ENCODE measurements at regions not wholly inside any gene's neighbourhood (a gene's known extent, or its start where the extent isn't known, plus 50 kb on each side); places are given as distances from the start of the nearest gene placed in this dataset.
A peak's percentile ranks its signal among the peaks of the same experiment; 100 is the strongest.

DNA sequence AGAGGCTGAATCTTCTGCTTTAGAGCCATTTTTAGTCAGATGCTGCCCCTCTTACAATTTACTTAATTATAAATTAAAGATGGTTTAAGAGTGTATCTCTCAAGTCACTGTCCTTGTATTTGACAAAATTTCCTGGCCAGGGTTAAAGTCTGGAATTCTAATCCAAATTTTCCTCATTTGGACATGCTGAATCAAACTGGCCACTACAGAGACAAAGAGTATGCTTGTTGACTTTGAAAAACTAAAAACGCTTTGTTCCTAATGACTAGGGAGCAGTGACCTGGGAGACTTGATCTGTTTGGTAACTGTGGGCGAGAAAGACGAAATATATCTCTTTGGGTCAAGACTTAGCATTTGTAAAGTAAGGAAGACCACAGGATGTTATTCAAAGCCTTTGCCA, 303.2 kb downstream of the ZSWIM6 start:
- TF ChIP-seq, protein P1, sequence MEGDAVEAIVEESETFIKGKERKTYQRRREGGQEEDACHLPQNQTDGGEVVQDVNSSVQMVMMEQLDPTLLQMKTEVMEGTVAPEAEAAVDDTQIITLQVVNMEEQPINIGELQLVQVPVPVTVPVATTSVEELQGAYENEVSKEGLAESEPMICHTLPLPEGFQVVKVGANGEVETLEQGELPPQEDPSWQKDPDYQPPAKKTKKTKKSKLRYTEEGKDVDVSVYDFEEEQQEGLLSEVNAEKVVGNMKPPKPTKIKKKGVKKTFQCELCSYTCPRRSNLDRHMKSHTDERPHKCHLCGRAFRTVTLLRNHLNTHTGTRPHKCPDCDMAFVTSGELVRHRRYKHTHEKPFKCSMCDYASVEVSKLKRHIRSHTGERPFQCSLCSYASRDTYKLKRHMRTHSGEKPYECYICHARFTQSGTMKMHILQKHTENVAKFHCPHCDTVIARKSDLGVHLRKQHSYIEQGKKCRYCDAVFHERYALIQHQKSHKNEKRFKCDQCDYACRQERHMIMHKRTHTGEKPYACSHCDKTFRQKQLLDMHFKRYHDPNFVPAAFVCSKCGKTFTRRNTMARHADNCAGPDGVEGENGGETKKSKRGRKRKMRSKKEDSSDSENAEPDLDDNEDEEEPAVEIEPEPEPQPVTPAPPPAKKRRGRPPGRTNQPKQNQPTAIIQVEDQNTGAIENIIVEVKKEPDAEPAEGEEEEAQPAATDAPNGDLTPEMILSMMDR (IDR thresholded peaks at IDR 0.05; ENCODE audit: extremely low read depth, insufficient read depth, missing control alignments), result no peak
- in situ Hi-C loops (cut with MboI; ENCODE audit: low pct_unique_long_range_greater_than_20kb, low sequenced_read_pairs, unreplicated experiment), result no loop called here
- no peak for DNase-seq (ENCODE audit: low spot score)

DNA sequence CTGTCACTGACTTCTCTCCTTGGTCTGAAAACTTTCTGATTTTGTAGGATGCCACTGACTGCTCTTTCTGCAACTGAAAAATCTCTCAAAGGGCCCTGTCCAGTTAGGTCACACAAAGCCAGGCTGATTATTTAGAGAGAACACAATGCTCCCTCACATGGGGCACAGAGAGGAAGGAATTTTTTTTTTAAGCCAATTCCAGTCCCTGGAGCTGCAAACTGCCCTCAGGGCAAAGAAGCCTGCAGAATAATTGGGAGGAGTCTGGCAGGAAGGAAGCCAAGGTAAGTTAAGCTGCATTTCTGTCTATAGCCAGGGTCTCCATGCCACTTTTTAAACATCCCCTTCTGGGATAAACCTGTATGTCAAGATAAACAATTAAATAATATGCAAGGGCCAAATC, 305.5 kb downstream of the ZSWIM6 start:
- TF ChIP-seq, protein P1 (IDR thresholded peaks at IDR 0.05; ENCODE audit: extremely low read depth, insufficient read depth, missing control alignments), result no peak
- in situ Hi-C loops (cut with MboI; ENCODE audit: low pct_unique_long_range_greater_than_20kb, low sequenced_read_pairs, unreplicated experiment), result no loop called here
- DNase-seq (ENCODE audit: low spot score), result no peak

DNA sequence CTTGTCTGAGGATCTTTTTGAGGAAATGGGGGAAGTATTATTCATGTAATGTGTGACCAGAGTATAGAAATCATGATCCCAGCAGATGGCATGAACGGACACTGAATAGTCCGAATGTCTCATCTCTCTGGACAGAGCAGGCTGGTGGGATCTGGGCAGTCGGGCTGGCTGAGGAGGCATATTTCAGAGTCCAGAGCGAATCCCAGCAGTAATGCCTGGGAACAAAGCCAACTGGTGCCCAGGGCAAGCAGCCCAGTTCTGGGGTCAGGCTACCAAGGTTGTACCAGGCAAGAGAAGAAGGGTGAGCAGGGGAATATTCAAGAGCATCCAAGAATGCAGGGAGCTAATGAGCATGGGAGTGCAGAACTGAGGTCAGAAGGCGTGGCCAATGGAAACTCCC, 306.4 kb downstream of the ZSWIM6 start:
- no peak for DNase-seq (ENCODE audit: low spot score)
- TF ChIP-seq, protein P1 (IDR thresholded peaks at IDR 0.05; ENCODE audit: extremely low read depth, insufficient read depth, missing control alignments), result no peak
- in situ Hi-C loops (cut with MboI; ENCODE audit: low pct_unique_long_range_greater_than_20kb, low sequenced_read_pairs, unreplicated experiment), result no loop called here

- TF ChIP-seq, protein P1 (IDR thresholded peaks at IDR 0.05; ENCODE audit: extremely low read depth, insufficient read depth, missing control alignments), result no peak
- DNase-seq (ENCODE audit: low spot score), result no peak
- in situ Hi-C loops (cut with MboI; ENCODE audit: low pct_unique_long_range_greater_than_20kb, low sequenced_read_pairs, unreplicated experiment), result no loop called here
Measured at GRCh38 chr5:61640179-61641021, 308.3 kb downstream of the ZSWIM6 start.

DNA sequence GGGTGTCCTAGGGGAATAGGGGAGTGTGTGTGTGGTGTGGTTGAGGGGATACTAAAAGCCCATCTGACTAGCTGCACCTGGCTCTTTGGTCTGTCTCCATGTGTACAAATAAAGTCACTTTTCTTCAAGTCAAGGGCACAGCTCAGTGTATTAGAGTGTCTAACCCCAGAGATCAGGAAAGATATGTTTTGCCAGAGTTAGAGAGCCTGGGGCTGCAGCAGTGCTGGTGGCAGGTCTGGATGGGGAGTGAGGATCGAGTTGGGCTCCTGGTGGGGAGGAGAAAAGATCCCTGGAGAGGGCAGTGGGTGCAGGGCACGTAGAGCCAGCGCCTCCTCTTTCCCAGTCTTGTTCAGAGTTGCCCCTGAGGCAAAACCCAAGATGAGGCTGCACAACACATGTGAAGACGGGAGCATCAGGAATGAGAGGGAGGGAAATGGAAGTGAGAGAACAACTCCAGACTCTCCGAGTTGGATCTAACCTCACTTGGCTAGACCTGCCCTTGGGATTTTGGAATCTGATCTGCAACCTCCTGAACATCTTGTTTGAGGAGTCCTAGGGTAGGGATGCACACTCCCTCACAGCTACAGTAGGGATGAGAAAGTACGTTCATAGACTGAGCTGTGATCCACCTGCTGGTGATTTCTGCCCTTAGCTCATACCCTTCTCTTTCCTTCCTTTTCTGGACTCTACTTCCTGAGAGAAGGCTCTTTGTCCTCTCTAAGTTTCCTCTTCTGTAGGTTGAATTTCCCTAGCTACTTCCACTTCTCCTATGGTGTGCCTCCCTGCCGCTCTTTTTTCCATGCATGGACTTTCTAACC, 309.9 kb downstream of the ZSWIM6 start:
- TF ChIP-seq, protein P1 (IDR thresholded peaks at IDR 0.05; ENCODE audit: extremely low read depth, insufficient read depth, missing control alignments), result peak; percentile 14
- in situ Hi-C loops (cut with MboI; ENCODE audit: low pct_unique_long_range_greater_than_20kb, low sequenced_read_pairs, unreplicated experiment), result no loop called here
- DNase-seq (ENCODE audit: low spot score), result no peak

DNA sequence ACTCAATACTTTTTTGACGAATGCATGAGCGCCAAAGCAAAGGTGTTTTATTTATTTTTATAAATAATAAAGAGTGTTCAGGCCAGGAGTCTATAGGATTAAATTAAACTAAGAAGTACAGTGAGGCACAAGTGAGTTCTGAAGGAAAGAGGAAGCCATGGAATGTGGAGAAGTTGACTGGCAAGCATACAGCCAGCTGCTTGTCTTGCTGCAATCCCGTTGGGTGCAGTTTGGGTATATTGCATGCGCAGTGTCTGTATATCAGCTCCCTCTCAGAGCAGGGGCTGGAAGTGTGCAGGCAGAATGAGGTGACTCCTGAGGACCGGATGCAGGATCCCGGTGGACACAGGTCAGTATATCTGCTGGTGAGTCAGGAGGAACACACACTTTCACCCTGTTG, 315.6 kb downstream of the ZSWIM6 start:
- in situ Hi-C loops (cut with MboI; ENCODE audit: low pct_unique_long_range_greater_than_20kb, low sequenced_read_pairs, unreplicated experiment), result no loop called here
- TF ChIP-seq, protein P1 (IDR thresholded peaks at IDR 0.05; ENCODE audit: extremely low read depth, insufficient read depth, missing control alignments), result no peak
- DNase-seq (ENCODE audit: low spot score), result no peak

All from GM13977 (cell line).